ENCODE measurements at regions not wholly inside any gene's neighbourhood (a gene's known extent, or its start where the extent isn't known, plus 50 kb on each side); places are given as distances from the start of the nearest gene placed in this dataset.
"Not testable (repeated sequence)": the region's sequence is repeated elsewhere in the genome, so short reads cannot be mapped to it uniquely, and the experiment has no call there.

GRCh38 chr5:42949348-42950115, 90.6 kb downstream of the ANXA2R start:
- DNase-seq (ENCODE audit: low read depth) = no peak

- no peak for DNase-seq (ENCODE audit: low read depth)
Measured at GRCh38 chr5:42948961-42949347, 91.2 kb downstream of the ANXA2R start.

- peak; percentile 74 for DNase-seq (ENCODE audit: low read depth)
Measured at GRCh38 chr5:42944989-42945388, 95.1 kb downstream of the ANXA2R start.

- no peak for DNase-seq (ENCODE audit: low read depth)
Measured at GRCh38 chr5:42943931-42944631, 96.0 kb downstream of the ANXA2R start.

- DNase-seq (ENCODE audit: low read depth) = no peak
Measured at GRCh38 chr5:42940853-42941252, 99.3 kb downstream of the ANXA2R start.

- not testable (repeated sequence) for DNase-seq (ENCODE audit: low read depth)
Measured at GRCh38 chr5:42932011-42932410, 108.1 kb downstream of the ANXA2R start.

GRCh38 chr5:42931451-42931850, 108.7 kb downstream of the ANXA2R start:
- DNase-seq (ENCODE audit: low read depth) = not testable (repeated sequence)

- no peak for DNase-seq (ENCODE audit: low read depth)
Measured at GRCh38 chr5:42930934-42931333, 109.2 kb downstream of the ANXA2R start.

GRCh38 chr5:42929871-42930270, 110.2 kb downstream of the ANXA2R start:
- DNase-seq (ENCODE audit: low read depth) = no peak

GRCh38 chr5:42927730-42928129, 112.4 kb downstream of the ANXA2R start:
- no peak for DNase-seq (ENCODE audit: low read depth)

- DNase-seq (ENCODE audit: low read depth) = no peak
Measured at GRCh38 chr5:42924686-42925085, 113.0 kb upstream of the SELENOP start.

GRCh38 chr5:42924226-42924625, 112.5 kb upstream of the SELENOP start:
- no peak for DNase-seq (ENCODE audit: low read depth)

- DNase-seq (ENCODE audit: low read depth) = no peak
Measured at GRCh38 chr5:42923710-42924109, 112.0 kb upstream of the SELENOP start.

GRCh38 chr5:42919600-42919999, 107.9 kb upstream of the SELENOP start:
- no peak for DNase-seq (ENCODE audit: low read depth)

GRCh38 chr5:42915306-42915866, 103.7 kb upstream of the SELENOP start:
- DNase-seq (ENCODE audit: low read depth) = no peak

GRCh38 chr5:42912184-42912798, 100.6 kb upstream of the SELENOP start:
- peak; percentile 33 for DNase-seq (ENCODE audit: low read depth)

GRCh38 chr5:42908509-42909488, 97.1 kb upstream of the SELENOP start:
- peak; percentile 66 for DNase-seq (ENCODE audit: low read depth)

- DNase-seq (ENCODE audit: low read depth) = no peak
Measured at GRCh38 chr5:42908086-42908485, 96.4 kb upstream of the SELENOP start.

GRCh38 chr5:42905827-42906226, 94.1 kb upstream of the SELENOP start:
- DNase-seq (ENCODE audit: low read depth) = no peak

GRCh38 chr5:42900734-42901133, 89.0 kb upstream of the SELENOP start:
- no peak for DNase-seq (ENCODE audit: low read depth)

- no peak for DNase-seq (ENCODE audit: low read depth)
Measured at GRCh38 chr5:42898760-42899159, 87.1 kb upstream of the SELENOP start.

GRCh38 chr5:42896523-42896922, 84.8 kb upstream of the SELENOP start:
- no peak for DNase-seq (ENCODE audit: low read depth)

Measured in GM04504 (cell line).